Tibial nerve (tissue), 3 donors: ENCODE measurements at regions not wholly inside any gene's neighbourhood (a gene's known extent, or its start where the extent isn't known, plus 50 kb on each side); places are given as distances from the start of the nearest gene placed in this dataset.

ENCODE experiments used
- CTCF ChIP-seq, 5 experiments: fragments of 200-600 bp in 3 of 5; fragments of 450-650 bp in 2 of 5; sonication (generic) in 3 of 5; IDR thresholded peaks; one replicate each; pipeline ENCODE4 v1.5.1; 2016 to 2019; ENCODE audit warnings: antibody characterized with exemption in 5 of 5, mild to moderate bottlenecking in 3 of 5, moderate library complexity in 2 of 5
- POLR2A ChIP-seq, 2 donors: fragments of 450-650 bp; IDR thresholded peaks; one replicate each; pipeline ENCODE4 v1.6.1; 2017; ENCODE audit warnings: antibody characterized with exemption in 2 of 2, mild to moderate bottlenecking in 2 of 2, moderate library complexity in 2 of 2

- no peak for TF ChIP-seq CTCF (IDR thresholded peaks at IDR 0.05)
- no peak for TF ChIP-seq POLR2A (IDR thresholded peaks at IDR 0.05)
These were observed 323.8 kb upstream of the DCN start for GRCh38 chr12:91506452-91506851.
